HG02759 (cell line): ENCODE measurements at regions not wholly inside any gene's neighbourhood (a gene's known extent, or its start where the extent isn't known, plus 50 kb on each side); places are given as distances from the start of the nearest gene placed in this dataset.

ENCODE experiments used
- ATAC-seq: cut with Tn5 transposase; IDR thresholded peaks from one replicate; pipeline ENCODE4 v1.9.1; 2021; ENCODE audit warnings: mild to moderate bottlenecking, moderate library complexity; ENCODE audit not compliant: unreplicated experiment

DNA sequence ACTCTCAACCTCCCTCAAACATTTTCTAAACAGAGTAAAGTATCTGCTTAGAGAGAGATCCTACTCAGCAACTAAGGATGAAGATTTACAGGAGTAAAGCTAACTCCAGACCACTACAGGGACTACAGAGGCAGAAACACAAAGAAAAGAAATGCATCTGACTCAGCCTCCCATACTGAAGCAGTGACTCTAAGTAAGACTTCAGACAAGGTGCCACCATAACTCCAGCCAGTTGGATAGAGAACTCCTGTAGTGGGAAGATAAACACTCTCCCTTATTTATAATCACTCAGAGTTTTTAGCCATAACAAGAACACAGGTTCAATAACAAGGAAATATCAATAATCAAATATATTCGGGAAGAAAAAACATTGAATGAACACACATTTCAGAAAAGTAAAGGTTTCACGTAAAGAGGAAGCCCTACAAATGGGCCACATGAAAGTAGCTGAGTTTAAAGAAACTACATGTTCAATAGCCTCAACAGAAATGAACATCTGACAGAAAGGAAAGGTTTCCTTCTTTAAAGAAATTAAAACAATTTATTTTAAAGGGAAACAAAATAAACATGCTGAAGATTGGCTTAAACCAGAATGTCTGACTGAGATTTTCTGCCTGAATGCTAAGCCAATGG is 519.9 kb downstream of the KCNJ3 start:
- no peak for ATAC-seq

DNA sequence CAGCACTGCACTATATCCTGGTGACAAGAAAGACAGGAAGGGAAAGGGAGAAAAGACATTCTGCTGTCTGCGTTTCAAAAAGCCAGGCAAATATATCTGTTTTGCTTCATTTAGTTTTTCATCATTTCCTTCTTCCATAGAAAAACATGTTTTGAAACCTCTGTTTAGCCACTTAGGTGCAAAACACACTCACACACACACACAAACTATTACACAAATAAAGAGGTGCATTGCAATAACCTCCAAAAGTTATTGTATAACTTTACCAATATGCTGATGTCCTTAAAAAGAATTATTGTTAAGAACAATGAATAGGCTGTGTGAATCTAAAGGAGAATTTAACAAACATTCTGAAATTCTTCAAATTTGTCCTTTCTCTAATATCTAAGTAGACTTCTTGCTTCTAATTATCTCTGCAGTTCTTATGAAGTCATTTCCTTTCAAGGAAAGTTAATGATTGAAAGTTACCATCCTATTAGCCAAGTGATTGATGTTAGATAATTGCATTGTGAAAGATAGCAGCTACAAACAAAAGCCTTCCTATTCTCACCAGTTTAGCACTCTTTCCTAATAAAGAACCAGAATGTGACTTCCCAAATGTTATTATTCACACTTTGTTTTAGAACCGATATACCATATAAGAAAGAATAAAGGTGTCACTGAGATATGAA is 516.7 kb downstream of the KCNJ3 start:
- ATAC-seq, result no peak

DNA sequence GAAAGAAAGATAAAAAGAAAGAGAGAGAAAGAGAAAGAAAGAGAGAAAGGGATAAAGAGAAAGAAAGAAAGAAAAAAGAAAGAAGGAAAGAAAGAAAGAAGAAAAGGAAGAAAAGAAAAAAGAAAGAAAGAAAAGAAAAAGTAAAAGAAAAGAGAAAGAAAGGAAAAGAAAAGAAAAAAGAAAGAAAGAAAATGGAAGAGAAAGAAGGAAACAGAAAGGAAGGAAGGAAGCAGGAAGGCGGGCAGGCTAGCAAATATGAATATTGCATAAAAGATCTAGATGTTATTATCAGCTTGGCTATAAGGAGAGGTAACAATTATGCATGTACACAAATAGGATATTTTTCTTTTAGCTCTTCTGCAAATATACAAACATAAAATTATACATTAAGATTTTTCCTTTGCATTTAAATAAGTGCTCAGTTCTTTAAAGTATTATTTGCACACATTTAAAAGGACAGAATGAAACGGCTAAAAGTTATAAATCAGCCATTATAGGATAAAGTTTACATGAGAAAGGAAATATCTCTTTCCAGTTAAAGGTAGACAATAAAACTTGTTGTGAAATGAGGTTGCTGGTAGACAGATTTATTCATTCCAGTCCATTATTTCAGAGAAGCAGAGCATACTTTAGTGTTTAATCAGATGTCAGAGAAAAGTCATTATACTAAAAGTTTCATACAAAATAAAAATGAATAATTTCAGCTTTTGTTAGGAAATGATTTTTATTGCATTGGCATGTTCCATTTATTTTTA is 511.4 kb downstream of the KCNJ3 start:
- no peak for ATAC-seq

DNA sequence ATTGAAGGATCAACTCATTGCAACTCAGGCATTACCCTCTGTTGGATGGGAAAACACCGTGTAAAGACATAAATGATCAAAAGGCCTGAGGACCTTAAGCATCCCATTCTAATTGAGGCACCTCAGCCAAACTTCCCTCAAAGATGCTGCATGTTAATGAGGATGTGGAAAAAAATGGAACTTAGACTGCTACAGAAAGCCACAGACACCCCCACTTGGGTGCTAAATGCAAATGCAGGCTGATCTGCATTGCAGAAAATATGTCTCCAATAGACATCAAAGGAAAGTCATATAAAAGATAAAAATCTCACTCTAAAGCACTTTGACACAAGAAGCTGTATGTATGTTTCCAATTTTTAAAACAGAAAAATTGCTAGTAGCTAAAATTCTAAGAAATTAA is 504.7 kb downstream of the KCNJ3 start:
- no peak for ATAC-seq

DNA sequence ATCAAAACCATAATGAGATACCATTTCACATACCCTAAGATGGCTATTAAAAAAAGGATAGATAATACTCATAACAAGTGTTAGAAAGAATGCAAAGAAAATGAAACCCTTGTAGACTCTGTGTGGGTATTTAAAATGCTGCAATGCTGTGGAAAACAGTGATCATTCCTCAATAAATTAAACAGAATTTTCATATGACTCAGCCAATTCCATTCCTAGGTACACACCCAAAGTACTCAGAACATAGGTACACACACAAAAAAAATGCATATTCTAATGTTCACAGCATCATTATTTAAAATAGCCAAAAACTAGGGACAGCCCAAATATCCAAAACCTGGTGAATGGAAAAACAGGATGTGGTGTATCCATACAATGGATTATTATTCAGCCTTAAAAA is 502.3 kb downstream of the KCNJ3 start:
- no peak for ATAC-seq

DNA sequence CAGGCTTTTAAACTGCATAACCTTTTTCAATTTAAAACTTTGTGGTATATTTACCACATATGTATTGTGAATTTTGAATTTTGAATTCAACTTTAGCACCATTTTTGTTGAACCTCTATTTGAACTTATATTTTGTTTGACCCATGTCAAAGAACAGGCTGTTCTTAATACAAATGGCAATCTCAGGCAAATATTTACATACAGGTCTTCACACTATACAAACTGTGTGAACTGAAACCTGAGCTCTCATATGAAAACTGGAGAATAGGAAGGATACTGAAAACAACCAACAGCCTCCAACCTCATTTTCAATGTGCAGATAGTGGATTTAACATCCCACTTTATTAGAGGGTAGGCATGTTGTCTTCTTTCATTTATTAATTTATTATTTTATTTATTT is 491.8 kb downstream of the KCNJ3 start:
- ATAC-seq, result no peak

DNA sequence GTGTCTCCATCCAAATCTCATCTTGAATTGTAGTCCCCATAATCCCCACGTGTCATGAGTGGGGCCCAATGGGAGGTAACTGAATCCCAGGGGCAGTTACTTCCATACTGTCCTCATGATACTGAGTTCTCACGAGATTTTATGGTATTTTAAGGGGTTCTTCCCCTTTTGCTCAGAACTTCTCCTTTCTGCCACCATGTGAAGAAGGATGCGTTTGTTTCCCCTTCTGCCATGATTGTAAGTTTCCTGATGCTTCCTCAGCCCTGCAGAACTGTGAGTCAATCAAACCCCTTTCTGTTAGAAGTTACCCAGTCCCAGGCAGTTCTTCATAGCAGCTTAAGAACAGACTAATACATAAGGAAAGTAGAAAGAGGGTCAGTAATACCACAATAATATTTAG is 480.4 kb downstream of the KCNJ3 start:
- no peak for ATAC-seq

DNA sequence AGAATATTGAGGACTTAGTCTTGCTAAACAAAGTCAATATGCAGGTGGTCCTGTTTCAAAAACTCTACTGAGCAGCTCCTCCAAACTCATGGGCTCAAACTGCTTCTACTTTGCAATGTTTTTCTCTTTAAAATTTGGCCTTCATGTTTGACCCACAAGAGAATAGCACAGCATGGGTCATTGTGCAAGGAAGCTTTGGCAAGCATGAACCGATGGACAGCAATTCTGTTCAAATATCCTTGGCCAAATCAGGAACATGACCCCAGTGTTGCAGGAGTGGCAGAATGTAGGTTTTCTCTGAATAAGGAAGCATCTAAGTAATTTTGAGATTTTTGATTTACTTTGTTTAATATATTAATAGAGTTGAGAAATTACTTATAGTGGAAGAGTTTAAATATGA is 477.9 kb downstream of the KCNJ3 start:
- no peak for ATAC-seq

DNA sequence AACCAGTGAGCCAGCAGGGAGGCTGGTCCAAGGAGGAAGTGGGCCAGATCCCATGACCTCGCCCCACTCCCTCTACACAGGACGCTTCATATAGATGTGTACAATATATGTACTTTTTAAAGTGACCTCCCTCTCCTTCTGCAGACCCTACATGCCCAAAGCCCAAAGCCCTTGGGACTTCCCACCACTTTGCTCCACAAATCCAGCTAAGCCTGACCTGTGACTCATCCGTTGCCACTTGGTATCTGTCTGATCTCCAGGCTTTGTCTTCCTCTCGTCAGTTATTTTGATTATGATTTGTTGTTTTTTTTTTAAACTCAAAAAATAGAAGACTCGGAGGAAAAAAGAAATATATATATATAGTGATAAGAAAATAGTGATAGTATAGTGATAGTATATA is 470.8 kb downstream of the KCNJ3 start:
- ATAC-seq, result no peak

DNA sequence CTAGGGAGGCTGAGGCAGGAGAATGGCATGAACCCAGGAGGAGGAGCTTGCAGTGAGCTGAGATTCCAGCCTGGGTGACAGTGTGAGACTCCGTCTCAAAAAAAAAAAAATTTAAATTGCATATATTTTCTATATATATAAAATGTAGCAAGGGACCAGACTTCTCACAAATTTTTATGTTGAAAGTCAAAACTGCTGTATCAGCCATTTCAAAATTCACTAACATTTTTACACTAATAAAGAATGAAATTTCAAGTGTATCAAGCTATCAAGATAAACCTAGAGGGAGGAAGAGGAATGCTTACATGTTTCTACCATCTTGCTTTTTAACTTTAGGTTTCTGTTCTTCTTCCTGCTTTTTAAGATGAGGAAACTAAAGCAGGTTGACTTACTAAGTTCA is 464.0 kb downstream of the KCNJ3 start:
- ATAC-seq, result no peak

DNA sequence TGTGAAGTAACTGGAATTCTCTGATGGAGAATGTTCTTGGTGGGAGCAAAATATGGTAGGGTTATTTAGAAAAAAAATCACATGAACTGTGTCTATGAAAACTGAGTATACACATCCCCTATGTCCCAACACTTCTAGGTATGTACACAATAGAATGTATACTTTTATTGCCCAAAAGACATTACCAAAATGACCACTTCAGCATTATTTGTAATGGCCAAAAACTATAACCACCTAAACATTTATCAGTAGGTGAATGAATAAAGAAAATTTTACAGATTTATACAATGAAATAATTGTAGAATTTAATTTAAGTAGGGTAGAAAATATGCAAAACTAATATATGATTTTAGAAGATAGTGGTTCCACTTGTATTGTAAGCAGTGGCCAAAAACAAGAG is 462.8 kb downstream of the KCNJ3 start:
- ATAC-seq, result no peak

DNA sequence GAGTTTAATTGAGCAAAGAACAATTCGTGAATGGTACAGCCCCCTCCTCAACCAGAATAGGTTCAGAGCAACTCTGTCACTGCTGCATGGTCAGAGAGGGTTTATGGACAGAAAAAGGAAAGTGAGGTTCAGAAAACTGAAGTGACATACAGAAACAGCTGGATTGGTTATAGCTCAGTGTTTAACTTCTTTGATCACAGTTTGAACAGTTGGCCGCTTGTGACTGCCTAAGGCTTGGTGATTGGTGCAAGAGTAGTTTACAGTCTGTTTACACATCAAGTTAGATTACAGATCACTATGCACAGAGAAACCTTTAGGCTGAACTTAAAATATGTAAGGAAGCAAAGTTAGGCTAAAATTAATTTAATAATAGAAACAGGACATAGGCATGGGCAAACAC is 459.2 kb downstream of the KCNJ3 start:
- ATAC-seq, result no peak

DNA sequence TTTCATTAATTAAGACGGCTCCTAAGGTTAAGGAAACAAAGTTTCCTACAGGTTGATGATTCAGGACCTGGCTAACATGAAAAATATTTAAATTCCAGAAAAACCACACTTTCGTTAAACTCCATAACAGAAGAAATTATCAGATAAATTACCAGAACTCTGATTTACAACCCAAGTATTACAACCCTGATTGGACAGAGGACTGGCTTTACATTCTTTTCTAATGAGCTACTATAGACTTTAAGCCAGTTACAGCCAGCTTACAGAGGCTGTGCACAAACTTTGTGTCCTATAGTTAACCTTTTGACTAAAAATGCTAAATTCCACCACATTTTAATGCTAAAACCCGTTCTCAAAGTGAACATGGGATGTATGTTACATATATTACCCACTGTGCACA is 458.6 kb downstream of the KCNJ3 start:
- ATAC-seq, result no peak

DNA sequence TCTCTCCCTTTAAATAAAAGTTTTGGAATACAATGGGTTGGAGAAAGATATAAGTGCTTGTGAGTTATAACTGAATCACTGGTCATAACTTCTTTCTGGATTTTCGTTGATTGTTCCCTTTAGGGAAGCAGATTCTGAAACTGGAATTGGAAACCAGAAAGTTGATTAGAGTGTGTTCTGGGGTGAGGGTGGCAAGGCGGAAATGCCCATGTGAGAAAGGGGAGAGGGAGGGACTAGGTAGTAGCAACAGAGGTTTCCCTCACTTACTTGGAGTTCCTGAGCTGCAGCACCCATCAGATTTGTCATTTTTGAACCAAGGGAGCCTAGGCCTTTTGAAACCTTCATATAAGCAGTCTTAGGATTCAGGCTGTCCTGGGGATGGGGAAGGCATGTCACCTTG is 453.4 kb downstream of the KCNJ3 start:
- no peak for ATAC-seq

DNA sequence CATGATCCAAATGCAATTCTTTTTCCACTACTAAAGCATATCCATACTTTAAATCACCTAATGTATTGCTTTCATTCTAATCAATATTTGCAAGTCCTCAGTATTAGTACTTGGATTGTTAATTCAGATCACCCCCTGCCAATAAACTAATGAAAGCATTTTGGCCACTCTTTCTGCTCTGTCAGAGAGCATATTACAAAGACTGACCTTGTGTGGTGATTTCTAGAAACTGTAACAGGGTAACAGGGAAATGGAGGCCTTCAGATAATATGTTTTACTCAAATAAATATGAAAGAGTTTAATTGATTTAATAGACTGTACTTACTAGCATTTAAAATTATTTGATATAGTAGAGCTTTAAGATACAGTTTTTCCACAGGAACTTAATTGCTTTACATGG is 453.0 kb downstream of the KCNJ3 start:
- ATAC-seq, result no peak

DNA sequence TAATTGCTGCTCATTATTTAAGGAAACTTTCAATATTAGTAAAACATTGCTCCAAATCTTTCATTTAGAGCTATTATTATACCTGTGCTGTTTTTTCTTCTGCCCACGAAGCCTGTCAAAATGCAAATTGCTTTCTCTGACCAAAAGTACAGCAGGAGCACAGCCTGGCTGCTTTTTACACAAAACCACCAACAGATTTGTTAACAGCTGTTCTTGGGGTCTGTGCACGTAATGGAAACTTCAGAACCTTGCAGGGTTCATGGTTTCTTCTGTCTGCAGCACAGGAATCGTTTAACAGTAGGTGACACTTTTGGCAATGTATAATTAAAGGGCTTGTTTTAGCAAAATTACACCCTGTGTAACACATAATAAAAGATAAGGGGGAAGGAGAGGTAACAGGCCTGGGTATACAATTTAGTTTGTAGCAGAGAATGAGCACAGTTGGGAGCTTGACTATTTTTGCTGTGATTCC is 447.3 kb downstream of the KCNJ3 start:
- peak; percentile 99 for ATAC-seq

DNA sequence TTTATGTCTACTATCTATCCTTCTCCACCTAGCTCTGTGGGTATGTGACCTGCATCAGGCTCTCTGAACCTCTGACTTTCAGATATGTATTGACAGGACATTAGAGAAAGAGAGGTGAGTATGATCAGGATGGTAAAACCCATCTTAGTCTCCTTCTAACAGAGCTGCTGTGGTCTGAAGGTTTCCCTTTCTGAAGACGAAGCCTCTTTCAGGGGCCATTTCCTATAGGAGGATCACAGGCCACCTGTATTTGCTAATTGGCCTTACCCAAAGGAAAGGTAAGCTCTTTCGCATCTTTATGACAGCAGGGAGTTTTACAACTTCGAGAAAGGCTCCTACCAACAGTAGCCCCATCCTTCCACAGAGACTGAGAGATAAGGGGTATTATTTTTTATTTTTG is 442.9 kb downstream of the KCNJ3 start:
- ATAC-seq, result no peak

DNA sequence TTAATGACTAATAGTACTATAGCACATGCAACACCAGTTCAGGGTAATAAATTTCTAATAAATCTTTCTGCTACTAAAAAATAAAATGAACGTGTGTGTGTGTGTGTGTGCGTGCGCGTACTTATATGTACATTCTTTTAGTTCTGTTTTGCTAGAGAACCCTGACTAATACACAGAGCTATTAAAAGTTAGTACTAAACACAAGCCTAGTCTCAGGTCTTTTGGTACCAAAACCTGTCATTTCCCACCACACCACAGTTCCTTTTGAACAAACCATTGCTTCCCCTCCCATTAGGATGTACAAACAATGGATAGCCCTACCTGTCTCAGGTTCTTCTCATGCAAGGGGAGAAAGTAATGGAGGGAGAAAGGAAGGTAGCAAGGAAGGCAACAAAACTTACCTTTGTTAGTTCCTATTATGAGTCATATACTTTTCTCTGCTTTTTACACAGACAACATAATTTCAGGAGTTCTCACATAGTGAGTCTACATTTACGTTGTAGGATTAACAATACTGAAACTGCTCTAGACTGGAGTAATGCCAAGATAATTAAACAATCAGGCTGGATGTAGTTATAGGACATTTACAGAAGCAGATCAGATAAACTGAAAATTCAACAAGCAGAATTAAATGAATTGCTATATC is 427.2 kb downstream of the KCNJ3 start:
- no peak for ATAC-seq

DNA sequence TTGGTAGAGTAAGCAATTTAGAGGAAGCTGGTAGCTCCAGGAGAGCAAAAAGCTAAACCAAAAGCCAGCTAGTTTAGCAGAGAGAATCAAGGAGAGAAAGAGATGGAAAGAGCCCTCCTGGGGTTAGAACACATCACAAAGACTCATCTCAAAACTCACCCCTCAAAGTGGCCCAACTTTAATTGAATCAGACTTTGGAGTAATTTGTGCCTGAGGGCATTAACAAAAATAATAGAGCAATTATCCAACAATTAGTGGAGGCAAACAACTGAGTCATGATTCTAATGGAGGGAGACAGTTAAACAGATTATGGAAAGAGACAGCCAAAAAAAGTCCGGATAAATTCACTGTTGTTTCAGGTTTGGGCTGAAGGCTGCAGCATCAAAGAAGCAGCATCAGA is 417.4 kb downstream of the KCNJ3 start:
- ATAC-seq, result no peak

DNA sequence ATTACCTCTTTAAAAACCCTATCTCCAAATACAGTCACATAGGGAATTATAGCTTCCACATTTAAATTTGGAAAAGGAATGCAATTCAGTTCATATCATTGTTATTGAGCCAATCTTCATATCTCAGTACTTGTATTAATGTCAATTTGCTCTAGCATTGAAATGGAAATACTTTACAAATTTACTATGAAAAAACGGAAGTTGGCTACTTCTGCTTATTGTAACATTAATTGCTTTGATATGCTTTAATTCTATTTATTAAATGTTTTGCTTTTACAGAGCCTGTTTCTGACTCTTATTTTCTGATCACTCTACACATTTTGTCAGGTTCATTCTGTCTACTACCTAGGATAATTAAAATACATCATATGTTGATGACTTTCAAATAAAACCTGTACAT is 412.6 kb downstream of the KCNJ3 start:
- no peak for ATAC-seq

DNA sequence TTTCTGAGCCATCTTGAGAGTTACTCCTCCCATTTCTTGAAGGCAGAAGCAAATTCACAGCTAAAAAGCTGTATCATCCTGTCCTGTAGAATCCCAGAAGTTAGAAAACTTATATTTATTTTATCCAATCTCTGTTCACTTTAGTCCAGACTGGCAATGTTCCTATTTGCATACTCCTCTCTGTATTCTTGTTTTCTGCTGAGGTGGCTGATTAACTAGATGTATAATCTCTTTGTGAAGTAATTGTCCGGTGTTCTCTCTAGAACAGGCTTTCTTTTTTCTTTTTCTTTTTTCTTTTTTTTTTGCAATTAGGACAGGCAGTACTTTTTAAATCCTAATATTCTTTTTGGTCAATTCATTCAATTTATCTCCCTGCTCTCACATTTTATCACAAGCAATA is 411.0 kb downstream of the KCNJ3 start:
- ATAC-seq, result no peak

DNA sequence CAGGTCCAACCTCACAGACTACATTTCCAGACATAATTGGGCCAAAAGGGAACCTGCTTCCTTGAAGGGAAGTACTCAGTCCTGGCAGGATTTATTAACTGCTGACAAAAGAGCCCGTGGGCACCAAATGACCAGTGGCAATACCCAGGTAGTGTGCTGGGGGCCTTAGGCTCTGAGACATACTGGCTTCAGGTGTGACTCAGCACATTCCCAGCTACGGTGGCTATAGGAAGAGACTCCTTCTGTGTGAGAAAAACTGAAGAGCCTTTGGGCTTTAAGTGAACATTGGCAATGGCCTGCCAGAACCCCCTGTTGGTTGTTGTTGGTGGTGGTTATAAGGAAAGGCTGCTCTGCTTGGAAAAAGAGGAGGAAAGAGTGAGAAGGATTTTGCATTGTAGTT is 401.8 kb downstream of the KCNJ3 start:
- no peak for ATAC-seq
